ENCODE measurements at regions not wholly inside any gene's neighbourhood (a gene's known extent, or its start where the extent isn't known, plus 50 kb on each side); places are given as distances from the start of the nearest gene placed in this dataset.
"Not testable (repeated sequence)": the region's sequence is repeated elsewhere in the genome, so short reads cannot be mapped to it uniquely, and the experiment has no call there.

GRCh38 chr15:96657096-96657495, 326.6 kb downstream of the NR2F2 start:
- no peak for TF ChIP-seq CTCF (conservative IDR thresholded peaks at IDR 0.05; ENCODE audit: low read length)
- TF ChIP-seq EZH2phosphoT487 (IDR thresholded peaks at IDR 0.05; ENCODE audit: borderline replicate concordance, low read depth, low read length): no peak
- Histone ChIP-seq H3K79me2 (ENCODE audit: insufficient read depth, low read depth, low read length) (no peaks in the 10 kb centered on the region), H3K9me2 (ENCODE audit: insufficient read depth, low read length) (no peaks in the 10 kb centered on the region), H3K9me3 (ENCODE audit: low read length) (no peaks in the 10 kb centered on the region), H3K4me3 (ENCODE audit: low read depth, low read length, poor library complexity, severe bottlenecking) (no peak overlapping the region), H3K27ac (ENCODE audit: low read depth, low read length, poor library complexity, severe bottlenecking) (no peak overlapping the region), H2AFZ (ENCODE audit: low read length) (no peak overlapping the region), H3K36me3 (ENCODE audit: insufficient read depth, low read length) (no peaks in the 10 kb centered on the region), H4K20me1 (ENCODE audit: insufficient read depth, low read length) (no peaks in the 10 kb centered on the region), H3K4me2 (ENCODE audit: low read length) (no peak overlapping the region), H3K4me1 (ENCODE audit: insufficient read depth, low read length, poor library complexity, severe bottlenecking) (no peaks in the 10 kb centered on the region)
- ChIA-PET POLR2A (no interaction called here), CTCF (ENCODE audit: unreplicated experiment) (no interaction called here)
- intact Hi-C loops (cut with micrococcal nuclease; ENCODE audit: unreplicated experiment): no loop called here
- DNase-seq (ENCODE audit: low spot score): no peak
- BruUV-seq (replicated peaks): no TSS peak

- H3K9me3 ChIP-seq (ENCODE audit: low read length); H3K79me2 ChIP-seq (ENCODE audit: insufficient read depth, low read depth, low read length); H3K27ac ChIP-seq (ENCODE audit: low read depth, low read length, poor library complexity, severe bottlenecking); H3K36me3 ChIP-seq (ENCODE audit: insufficient read depth, low read length); BruUV-seq (replicated peaks); H3K9me2 ChIP-seq (ENCODE audit: insufficient read depth, low read length); H2AFZ ChIP-seq (ENCODE audit: low read length); H3K4me1 ChIP-seq (ENCODE audit: insufficient read depth, low read length, poor library complexity, severe bottlenecking); H3K4me3 ChIP-seq (ENCODE audit: low read depth, low read length, poor library complexity, severe bottlenecking); CTCF ChIA-PET (ENCODE audit: unreplicated experiment); intact Hi-C loops (cut with micrococcal nuclease; ENCODE audit: unreplicated experiment); H4K20me1 ChIP-seq (ENCODE audit: insufficient read depth, low read length); H3K4me2 ChIP-seq (ENCODE audit: low read length); DNase-seq (ENCODE audit: low spot score): not testable (repeated sequence)
- POLR2A ChIA-PET: interaction anchor here (0.7 kb wide), 1 partner anchor 865 kb away, joined by 3 read pairs; no protein-coding TSS in a partner anchor
Measured at GRCh38 chr15:96666979-96667378, 336.5 kb downstream of the NR2F2 start.

- no peak for DNase-seq (ENCODE audit: low spot score)
- POLR2A ChIA-PET: no interaction called here
Measured at GRCh38 chr15:96670389-96670788, 339.9 kb downstream of the NR2F2 start.

GRCh38 chr15:96672629-96673028, 342.1 kb downstream of the NR2F2 start:
- H3K79me2 ChIP-seq (ENCODE audit: insufficient read depth, low read depth, low read length): no peaks in the 10 kb centered on the region
- no peaks in the 10 kb centered on the region for H3K36me3 ChIP-seq (ENCODE audit: insufficient read depth, low read length)
- H4K20me1 ChIP-seq (ENCODE audit: insufficient read depth, low read length): no peaks in the 10 kb centered on the region
- ChIA-PET CTCF (ENCODE audit: unreplicated experiment) (no interaction called here), POLR2A (interaction anchor here (1.4 kb wide), 1 partner anchor 20 kb away, joined by 3 read pairs; no protein-coding TSS in a partner anchor)
- no peak for DNase-seq (ENCODE audit: low spot score)
- intact Hi-C loops (cut with micrococcal nuclease; ENCODE audit: unreplicated experiment): no loop called here
- H3K27ac ChIP-seq (ENCODE audit: low read depth, low read length, poor library complexity, severe bottlenecking): no peak overlapping the region
- no peaks in the 10 kb centered on the region for H3K9me2 ChIP-seq (ENCODE audit: insufficient read depth, low read length)
- TF ChIP-seq EZH2phosphoT487 (IDR thresholded peaks at IDR 0.05; ENCODE audit: borderline replicate concordance, low read depth, low read length) (no peak), CTCF (conservative IDR thresholded peaks at IDR 0.05; ENCODE audit: low read length) (no peak)
- no peak overlapping the region for H2AFZ ChIP-seq (ENCODE audit: low read length)
- no peak overlapping the region for H3K4me3 ChIP-seq (ENCODE audit: low read depth, low read length, poor library complexity, severe bottlenecking)
- BruUV-seq (replicated peaks): no TSS peak
- H3K9me3 ChIP-seq (ENCODE audit: low read length): no peaks in the 10 kb centered on the region
- H3K4me2 ChIP-seq (ENCODE audit: low read length): no peak overlapping the region
- no peaks in the 10 kb centered on the region for H3K4me1 ChIP-seq (ENCODE audit: insufficient read depth, low read length, poor library complexity, severe bottlenecking)

More at GRCh38 chr15:96670389-96670788, 339.9 kb downstream of the NR2F2 start:
- no peaks in the 10 kb centered on the region for H3K36me3 ChIP-seq (ENCODE audit: insufficient read depth, low read length)
- no TSS peak for BruUV-seq (replicated peaks)
- CTCF ChIA-PET (ENCODE audit: unreplicated experiment): no interaction called here
- no peak overlapping the region for H3K4me3 ChIP-seq (ENCODE audit: low read depth, low read length, poor library complexity, severe bottlenecking)
- TF ChIP-seq EZH2phosphoT487 (IDR thresholded peaks at IDR 0.05; ENCODE audit: borderline replicate concordance, low read depth, low read length): no peak
- no peaks in the 10 kb centered on the region for H3K9me2 ChIP-seq (ENCODE audit: insufficient read depth, low read length)
- H2AFZ ChIP-seq (ENCODE audit: low read length): no peak overlapping the region
- no peak overlapping the region for H3K27ac ChIP-seq (ENCODE audit: low read depth, low read length, poor library complexity, severe bottlenecking)
- H3K79me2 ChIP-seq (ENCODE audit: insufficient read depth, low read depth, low read length): no peaks in the 10 kb centered on the region
- no peaks in the 10 kb centered on the region for H3K4me1 ChIP-seq (ENCODE audit: insufficient read depth, low read length, poor library complexity, severe bottlenecking)
- H3K4me2 ChIP-seq (ENCODE audit: low read length): no peak overlapping the region
- no peaks in the 10 kb centered on the region for H3K9me3 ChIP-seq (ENCODE audit: low read length)
- intact Hi-C loops (cut with micrococcal nuclease; ENCODE audit: unreplicated experiment): no loop called here
- no peaks in the 10 kb centered on the region for H4K20me1 ChIP-seq (ENCODE audit: insufficient read depth, low read length)
